Transverse colon (tissue), 3 donors: ENCODE measurements at regions not wholly inside any gene's neighbourhood (a gene's known extent, or its start where the extent isn't known, plus 50 kb on each side); places are given as distances from the start of the nearest gene placed in this dataset.

Experiments used
- CTCF ChIP-seq, 5 experiments: fragments of 200-600 bp in 3 of 5; fragments of 450-650 bp in 2 of 5; sonication (generic) in 3 of 5; IDR thresholded peaks; 1 replicate in 2 of 5; 2 replicates in 3 of 5; pipeline ENCODE4 v1.5.1; 2016 to 2017; ENCODE audit warnings: antibody characterized with exemption in 5 of 5, inconsistent platforms in 3 of 5, mild to moderate bottlenecking in 2 of 5, moderate library complexity in 1 of 5
- EP300 ChIP-seq: sonication (generic); formaldehyde crosslinking; IDR thresholded peaks from one replicate; pipeline ENCODE4 v1.6.1; 2017; ENCODE audit warnings: antibody characterized with exemption, low read depth
- POLR2A ChIP-seq: fragments of 450-650 bp; IDR thresholded peaks from one replicate; pipeline ENCODE4 v1.6.1; 2016; ENCODE audit warnings: antibody characterized with exemption, mild to moderate bottlenecking, moderate library complexity

DNA sequence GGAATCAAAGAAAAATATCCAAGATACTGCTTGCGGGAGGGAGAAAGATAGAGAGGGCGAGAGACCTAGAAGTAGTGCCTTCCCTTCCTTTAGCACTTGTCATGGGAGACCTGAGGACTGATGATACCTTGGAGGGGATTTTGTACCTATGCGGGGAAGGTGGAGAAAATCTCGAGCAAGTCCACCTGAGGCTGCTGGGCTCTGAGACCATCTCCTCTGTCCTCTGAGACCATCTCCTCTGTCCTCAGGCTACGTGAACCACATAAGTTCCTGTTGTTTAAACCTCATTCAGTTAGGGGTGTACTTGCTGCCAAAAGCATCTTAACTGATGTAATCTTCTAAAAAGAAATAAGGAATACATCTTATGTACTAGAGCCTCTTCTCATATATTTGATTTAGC is 164.9 kb downstream of the NR2F2 start:
- TF ChIP-seq CTCF (IDR thresholded peaks at IDR 0.05), result no peak
- no peak for TF ChIP-seq POLR2A
- no peak for TF ChIP-seq EP300
